Sigmoid colon (tissue), 6 donors: ENCODE measurements at regions not wholly inside any gene's neighbourhood (a gene's known extent, or its start where the extent isn't known, plus 50 kb on each side); places are given as distances from the start of the nearest gene placed in this dataset.

Experiments used
- DNase-seq: peaks from one replicate; pipeline ENCODE4 v3.0.0-alpha.2; 2019
- H3K27ac ChIP-seq, 4 donors: fragments of 200-600 bp; sonication (generic); one replicate each; pipeline ENCODE4 v1.5.1; 2016 to 2019; ENCODE audit warnings: mild to moderate bottlenecking in 1 of 4
- H3K27me3 ChIP-seq, 3 donors: fragments of 200-600 bp; sonication (generic); one replicate each; pipeline ENCODE4 v1.5.1; 2019; ENCODE audit warnings: mild to moderate bottlenecking in 1 of 3
- H3K36me3 ChIP-seq, 4 donors: fragments of 200-600 bp; sonication (generic); one replicate each; pipeline ENCODE4 v1.5.1; 2016 to 2019
- H3K4me1 ChIP-seq, 4 donors: fragments of 200-600 bp; sonication (generic); one replicate each; pipeline ENCODE4 v1.5.1; 2017 to 2019
- H3K4me3 ChIP-seq, 4 donors: fragments of 200-600 bp; sonication (generic); one replicate each; pipeline ENCODE4 v1.5.1; 2017 to 2019; ENCODE audit warnings: mild to moderate bottlenecking in 2 of 4, moderate library complexity in 1 of 4
- H3K9me3 ChIP-seq, 4 donors: fragments of 200-600 bp in 3 of 4; sonication (generic) in 3 of 4; one replicate each; pipeline versions ENCODE4 v1.5.1 to v1.6.1; 2013 to 2019
- CTCF ChIP-seq, 4 experiments: fragments of 450-650 bp in 3 of 4; fragments of 200-600 bp in 1 of 4; IDR thresholded peaks; one replicate each; pipeline ENCODE4 v1.5.1; 2016 to 2019; ENCODE audit warnings: antibody characterized with exemption in 4 of 4, mild to moderate bottlenecking in 3 of 4, moderate library complexity in 2 of 4
- EP300 ChIP-seq, 4 donors: sonication (generic); formaldehyde crosslinking; IDR thresholded peaks; one replicate each; pipeline ENCODE4 v1.6.1; 2017; ENCODE audit warnings: antibody characterized with exemption in 4 of 4
- POLR2A ChIP-seq, 2 donors: fragments of 450-650 bp; IDR thresholded peaks; one replicate each; pipeline ENCODE4 v1.6.1; 2016; ENCODE audit warnings: antibody characterized with exemption in 2 of 2, mild to moderate bottlenecking in 2 of 2, moderate library complexity in 2 of 2
- POLR2AphosphoS5 ChIP-seq, 4 donors: sonication (generic); formaldehyde crosslinking; IDR thresholded peaks; one replicate each; pipeline ENCODE4 v1.6.1; 2017; ENCODE audit warnings: antibody characterized with exemption in 4 of 4
- WGBS, 2 donors: extraction: QIAGEN DNeasy Blood & Tissue Kit; methylation state at CpG; one replicate each; pipeline ENCODE4 v1.1.7; 2013; 5-methylcytosine and 5-hydroxymethylcytosine counted together
- intact Hi-C: fragments of 100-400 bp; cut with DNase I; formaldehyde crosslinking; loops from one replicate; pipeline ENCODE4 v1.15.1; 2023
- donor health status: healthy with polysubstance abuse.
- donor health status: healthy.

GRCh38 chr14:98242903-98243302 lies 1029.1 kb downstream of the BCL11B start:
- Histone ChIP-seq H3K27me3 (no peaks in the 10 kb centered on the region), H3K36me3 (no peaks in the 10 kb centered on the region), H3K9me3 (no peaks in the 10 kb centered on the region), H3K4me1 (no peaks in the 10 kb centered on the region), H3K27ac (no peak overlapping the region), H3K4me3 (no peak overlapping the region)
- intact Hi-C loops = no loop called here
- WGBS, 2 donors = 22 to 62% methylated on average over 6 of the region's 6 CpGs
- no peak for DNase-seq
- TF ChIP-seq POLR2AphosphoS5 (IDR thresholded peaks at IDR 0.05) = no peak
- TF ChIP-seq POLR2A (IDR thresholded peaks at IDR 0.05) = no peak
- no peak for TF ChIP-seq EP300 (IDR thresholded peaks at IDR 0.05)
- no peak for TF ChIP-seq CTCF (IDR thresholded peaks at IDR 0.05)

GRCh38 chr14:98243332-98243731 lies 1028.7 kb downstream of the BCL11B start:
- no peaks in the 10 kb centered on the region for H3K27me3 ChIP-seq
- H3K9me3 ChIP-seq = no peaks in the 10 kb centered on the region
- H3K4me1 ChIP-seq = no peaks in the 10 kb centered on the region
- intact Hi-C loops = no loop called here
- H3K36me3 ChIP-seq = no peaks in the 10 kb centered on the region
- 68 to 77% methylated on average over 4 of the region's 4 CpGs for WGBS, 2 donors
- no peak overlapping the region for H3K27ac ChIP-seq
- DNase-seq = no peak
- TF ChIP-seq POLR2A (IDR thresholded peaks at IDR 0.05) = no peak
- no peak for TF ChIP-seq CTCF (IDR thresholded peaks at IDR 0.05)
- TF ChIP-seq POLR2AphosphoS5 (IDR thresholded peaks at IDR 0.05) = no peak
- TF ChIP-seq EP300 (IDR thresholded peaks at IDR 0.05) = no peak
- H3K4me3 ChIP-seq = no peak overlapping the region

GRCh38 chr14:98244162-98244948 lies 1027.6 kb downstream of the BCL11B start:
- WGBS, 2 donors = 14 to 55% methylated on average over 12 of the region's 12 CpGs
- TF ChIP-seq POLR2AphosphoS5 (IDR thresholded peaks at IDR 0.05) (no peak), EP300 (IDR thresholded peaks at IDR 0.05) (no peak), CTCF (IDR thresholded peaks at IDR 0.05) (no peak), POLR2A (IDR thresholded peaks at IDR 0.05) (no peak)
- Histone ChIP-seq H3K4me1 (no peaks in the 10 kb centered on the region), H3K4me3 (no peak overlapping the region), H3K27ac (no peak overlapping the region), H3K27me3 (no peaks in the 10 kb centered on the region), H3K36me3 (no peaks in the 10 kb centered on the region), H3K9me3 (no peaks in the 10 kb centered on the region)
- DNase-seq = no peak
- intact Hi-C loops = no loop called here

GRCh38 chr14:98244966-98245569 lies 1026.9 kb downstream of the BCL11B start:
- 42 to 77% methylated on average over 7 of the region's 7 CpGs for WGBS, 2 donors
- no peak for TF ChIP-seq CTCF (IDR thresholded peaks at IDR 0.05)
- no peak for TF ChIP-seq POLR2A (IDR thresholded peaks at IDR 0.05)
- no peak for TF ChIP-seq EP300 (IDR thresholded peaks at IDR 0.05)
- no peak for TF ChIP-seq POLR2AphosphoS5 (IDR thresholded peaks at IDR 0.05)
- H3K27me3 ChIP-seq = no peaks in the 10 kb centered on the region
- DNase-seq = no peak
- H3K27ac ChIP-seq = no peak overlapping the region
- no peaks in the 10 kb centered on the region for H3K4me1 ChIP-seq
- H3K9me3 ChIP-seq = no peaks in the 10 kb centered on the region
- H3K36me3 ChIP-seq = no peaks in the 10 kb centered on the region
- intact Hi-C loops = no loop called here
- H3K4me3 ChIP-seq = no peak overlapping the region
